Chondrocyte (in vitro differentiated cells): ENCODE measurements at regions not wholly inside any gene's neighbourhood (a gene's known extent, or its start where the extent isn't known, plus 50 kb on each side); places are given as distances from the start of the nearest gene placed in this dataset.

ENCODE experiments used
- DNase-seq: peaks from one replicate; pipeline ENCODE4 v3.0.0; 2021; ENCODE audit warnings: mixed read lengths, low spot score
- H3K27ac Mint-ChIP-seq: one replicate; pipeline ENCODE4 v1.8.0; 2021; ENCODE audit warnings: mild to moderate bottlenecking, moderate library complexity, mixed read lengths; ENCODE audit not compliant: unreplicated experiment
- H3K27me3 Mint-ChIP-seq: 2 replicates; pipeline ENCODE4 v1.8.0; 2021; ENCODE audit warnings: low read depth, mixed read lengths
- H3K36me3 Mint-ChIP-seq: 2 replicates; pipeline ENCODE4 v1.8.0; 2021; ENCODE audit warnings: low read depth, mixed read lengths
- H3K4me1 Mint-ChIP-seq: 2 replicates; pipeline ENCODE4 v1.8.0; 2021; ENCODE audit warnings: low read depth, mild to moderate bottlenecking, mixed read lengths
- H3K4me3 Mint-ChIP-seq: one replicate; pipeline ENCODE4 v1.8.0; 2021; ENCODE audit warnings: mild to moderate bottlenecking, moderate library complexity, mixed read lengths; ENCODE audit not compliant: unreplicated experiment
- H3K9me3 Mint-ChIP-seq: 2 replicates; pipeline ENCODE4 v1.8.0; 2021; ENCODE audit warnings: low read depth, mixed read lengths
- CTCF ChIP-seq: fragments of 200-600 bp; sonication (generic); IDR thresholded peaks from 2 replicates; pipeline ENCODE4 v1.5.0; 2021; ENCODE audit warnings: antibody characterized with exemption, mild to moderate bottlenecking, moderate library complexity

DNA sequence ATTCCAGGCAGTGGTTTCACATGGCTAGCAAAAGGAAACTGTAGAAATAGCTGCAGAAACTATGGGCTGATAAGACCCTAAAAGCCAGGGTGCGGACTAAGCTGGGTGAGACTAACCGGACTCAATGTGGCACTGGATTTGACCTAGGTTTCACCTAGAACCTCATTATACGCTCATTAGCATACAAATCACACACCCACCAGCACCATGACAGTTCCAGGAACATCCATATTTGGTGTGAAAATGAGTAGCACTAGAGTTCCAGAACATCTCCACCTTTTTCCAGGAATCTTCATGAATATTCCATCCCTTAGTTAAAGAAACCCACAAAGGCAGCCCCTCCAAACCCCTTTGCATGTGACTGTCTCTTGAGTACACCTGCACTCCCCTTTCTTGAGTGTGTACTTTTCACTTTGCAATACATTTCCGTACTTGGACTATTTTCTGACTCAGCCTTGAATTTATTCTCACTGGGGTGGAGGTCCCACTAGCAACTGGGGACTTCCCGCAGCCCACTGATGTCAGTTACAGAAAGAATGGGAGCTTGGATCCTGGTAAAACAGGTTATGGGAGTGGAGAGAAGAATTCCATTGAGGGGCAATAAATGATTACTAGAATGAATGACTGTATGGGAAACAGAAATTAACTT lies 58.0 kb upstream of the SPATA31C2 start:
- H3K36me3 Mint-ChIP-seq: no peaks in the 10 kb centered on the region
- no peak for TF ChIP-seq CTCF
- peaks cover 34% of the 10 kb centered on the region for H3K4me1 Mint-ChIP-seq
- H3K9me3 Mint-ChIP-seq: no peaks in the 10 kb centered on the region
- no peak for DNase-seq
- no peak overlapping the region for H3K27ac Mint-ChIP-seq
- H3K27me3 Mint-ChIP-seq: no peaks in the 10 kb centered on the region
- no peak overlapping the region for H3K4me3 Mint-ChIP-seq

DNA sequence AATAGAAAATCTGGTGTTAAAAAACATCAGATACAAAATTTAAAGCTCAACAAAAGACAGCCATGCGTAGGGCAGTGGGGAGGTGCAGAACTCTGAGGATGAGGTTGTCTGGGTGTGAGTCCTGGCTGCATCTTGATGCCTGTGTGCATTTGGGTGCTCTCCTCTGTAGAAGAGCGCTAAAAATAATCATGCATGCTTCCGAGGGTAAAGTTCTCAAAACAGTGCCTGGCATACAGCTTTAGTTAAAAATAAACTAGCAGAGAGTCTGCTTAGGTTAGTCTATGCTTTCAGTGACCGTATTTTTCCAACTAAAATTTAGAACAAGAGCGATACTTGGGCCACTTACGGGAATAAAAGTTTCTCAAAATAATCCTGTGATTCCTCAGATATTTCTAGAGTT lies 55.5 kb upstream of the SPATA31C2 start:
- no peaks in the 10 kb centered on the region for H3K36me3 Mint-ChIP-seq
- H3K27me3 Mint-ChIP-seq: peaks cover 3% of the 10 kb centered on the region
- H3K4me1 Mint-ChIP-seq: peaks cover 34% of the 10 kb centered on the region
- no peaks in the 10 kb centered on the region for H3K9me3 Mint-ChIP-seq
- DNase-seq: no peak
- H3K27ac Mint-ChIP-seq: no peak overlapping the region
- no peak overlapping the region for H3K4me3 Mint-ChIP-seq
- no peak for TF ChIP-seq CTCF

GRCh38 chr9:88191456-88191855 lies 53.2 kb upstream of the SPATA31C2 start:
- Mint-ChIP-seq H3K4me1 (peaks cover 19% of the 10 kb centered on the region), H3K4me3 (no peak overlapping the region), H3K36me3 (no peaks in the 10 kb centered on the region), H3K27me3 (peaks cover 3% of the 10 kb centered on the region), H3K27ac (no peak overlapping the region), H3K9me3 (no peaks in the 10 kb centered on the region)
- DNase-seq: no peak
- no peak for TF ChIP-seq CTCF

- Mint-ChIP-seq H3K9me3 (no peaks in the 10 kb centered on the region), H3K27ac (no peak overlapping the region), H3K4me3 (no peak overlapping the region), H3K36me3 (no peaks in the 10 kb centered on the region), H3K4me1 (peaks cover 18% of the 10 kb centered on the region), H3K27me3 (peaks cover 3% of the 10 kb centered on the region)
- TF ChIP-seq CTCF: no peak
- DNase-seq: no peak
These were observed 51.1 kb upstream of the SPATA31C2 start for GRCh38 chr9:88189371-88189770.
